GM12891 (cell line): ENCODE measurements at regions not wholly inside any gene's neighbourhood (a gene's known extent, or its start where the extent isn't known, plus 50 kb on each side); places are given as distances from the start of the nearest gene placed in this dataset.

ENCODE experiments used
- PAX5 ChIP-seq: IDR thresholded peaks from 2 replicates; pipeline ENCODE4 v1.6.1; 2011; ENCODE audit warnings: low read length, moderate library complexity, mild to moderate bottlenecking; ENCODE audit not compliant: insufficient read depth, severe bottlenecking
- POLR2A ChIP-seq: IDR thresholded peaks from 2 replicates; pipeline ENCODE4 v1.6.1; 2011; ENCODE audit warnings: low read depth, low read length, control low read depth
- POLR2AphosphoS5 ChIP-seq: IDR thresholded peaks from 2 replicates; pipeline ENCODE4 v1.6.1; 2011; ENCODE audit warnings: low read depth, low read length, control low read depth
- TAF1 ChIP-seq: IDR thresholded peaks from 2 replicates; pipeline ENCODE4 v1.6.1; 2011; ENCODE audit warnings: low read depth, low read length, control low read depth

DNA sequence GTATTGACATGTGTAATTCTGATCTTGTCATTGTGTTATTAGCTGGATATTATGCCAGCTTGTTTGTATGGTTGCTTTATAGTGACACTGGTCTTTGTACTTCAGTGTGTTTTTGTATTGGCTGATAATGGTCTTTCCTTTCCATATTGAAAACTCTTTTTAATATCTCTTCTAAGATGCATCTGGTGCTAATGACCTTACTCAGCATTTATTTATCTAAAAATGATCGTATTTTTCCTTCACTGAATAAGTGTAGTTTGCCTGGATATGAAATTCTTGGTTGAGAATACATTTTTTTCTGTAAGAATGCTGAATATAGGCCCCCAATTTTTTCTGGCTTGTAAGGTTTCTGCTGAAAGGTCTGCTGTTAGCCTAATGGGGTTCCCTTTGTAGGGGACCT, 465.5 kb upstream of the TMPRSS15 start:
- no peak for TF ChIP-seq POLR2A
- TF ChIP-seq PAX5: no peak
- no peak for TF ChIP-seq POLR2AphosphoS5
- TF ChIP-seq TAF1: no peak
